Left ventricle myocardium superior (tissue), 1 donor: ENCODE measurements at regions not wholly inside any gene's neighbourhood (a gene's known extent, or its start where the extent isn't known, plus 50 kb on each side); places are given as distances from the start of the nearest gene placed in this dataset.

ENCODE experiments used
- ATAC-seq: fragments of 200-7000 bp; cut with Tn5 transposase; one replicate; pipeline ENCODE4 v1.9.1; 2020; ENCODE audit warnings: mild to moderate bottlenecking, moderate library complexity
- DNase-seq: peaks from one replicate; pipeline ENCODE4 v3.0.0-alpha.2; 2020
- intact Hi-C: fragments of 100-400 bp; cut with micrococcal nuclease; formaldehyde crosslinking; loops from one replicate; pipeline ENCODE4 v1.11.0; 2022
- donor health status: DM: no; HTN: yes; CAD: no; lungs with severe emphysema.

- DNase-seq (no peak), ATAC-seq (no peak)
- intact Hi-C loops: no loop called here
Observed at GRCh38 chr20:51335329-51335841, 207.1 kb downstream of the NFATC2 start.

- no peak for ATAC-seq
- intact Hi-C loops: no loop called here
- no peak for DNase-seq
Observed at GRCh38 chr20:51334609-51335008, 207.9 kb downstream of the NFATC2 start.

DNA sequence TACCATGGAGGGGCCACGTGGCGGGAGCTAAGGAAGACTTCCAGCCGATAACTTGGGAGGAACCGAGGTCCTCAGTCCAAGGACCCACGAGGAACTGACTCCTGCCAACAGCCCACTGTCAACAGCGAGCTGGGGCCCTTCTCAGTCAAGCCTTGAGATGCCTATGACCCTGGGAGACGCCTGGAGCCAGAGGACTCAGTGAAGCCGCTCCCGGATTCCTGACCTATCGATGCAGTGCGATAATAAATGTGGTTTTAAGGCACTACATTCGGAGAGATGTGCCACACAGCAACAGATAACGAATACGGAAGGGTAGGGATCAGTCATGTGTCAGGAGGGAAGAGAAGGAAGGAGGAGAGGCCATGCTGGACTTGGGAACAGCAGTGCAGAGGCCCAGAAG lies 208.5 kb downstream of the NFATC2 start:
- DNase-seq: no peak
- intact Hi-C loops: no loop called here
- ATAC-seq: no peak

DNA sequence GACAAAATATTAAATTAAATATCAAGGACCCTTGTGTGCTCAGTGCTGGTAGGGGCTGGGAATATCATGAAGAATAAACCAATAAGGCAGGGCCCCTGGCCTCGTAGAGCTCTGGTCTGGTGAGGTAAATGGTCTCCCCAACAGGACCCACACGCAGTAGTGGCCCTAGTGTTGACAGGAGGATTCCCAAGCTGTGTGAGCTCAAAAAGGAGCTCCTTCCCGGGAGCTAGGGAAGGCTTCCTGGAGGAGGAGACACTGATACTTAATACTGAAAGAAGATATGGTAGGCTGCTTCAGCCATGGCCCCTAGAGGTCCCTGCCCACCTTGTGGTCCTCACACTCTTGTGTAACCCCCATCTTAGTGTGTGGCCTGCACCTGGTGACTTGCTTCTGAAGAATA lies 209.1 kb downstream of the NFATC2 start:
- DNase-seq: no peak
- ATAC-seq: no peak
- intact Hi-C loops: no loop called here

- intact Hi-C loops: no loop called here
- no peak for DNase-seq
- ATAC-seq: no peak
Observed at GRCh38 chr20:51331481-51331880, 211.0 kb downstream of the NFATC2 start.

- ATAC-seq: no peak
- no peak for DNase-seq
- intact Hi-C loops: no loop called here
Observed at GRCh38 chr20:51329845-51330244, 212.7 kb downstream of the NFATC2 start.

GRCh38 chr20:51327251-51327841 lies 215.2 kb downstream of the NFATC2 start:
- no peak for ATAC-seq
- no peak for DNase-seq
- intact Hi-C loops: no loop called here

GRCh38 chr20:51326201-51326819 lies 216.2 kb downstream of the NFATC2 start:
- ATAC-seq: peak; percentile 39
- intact Hi-C loops: no loop called here

DNA sequence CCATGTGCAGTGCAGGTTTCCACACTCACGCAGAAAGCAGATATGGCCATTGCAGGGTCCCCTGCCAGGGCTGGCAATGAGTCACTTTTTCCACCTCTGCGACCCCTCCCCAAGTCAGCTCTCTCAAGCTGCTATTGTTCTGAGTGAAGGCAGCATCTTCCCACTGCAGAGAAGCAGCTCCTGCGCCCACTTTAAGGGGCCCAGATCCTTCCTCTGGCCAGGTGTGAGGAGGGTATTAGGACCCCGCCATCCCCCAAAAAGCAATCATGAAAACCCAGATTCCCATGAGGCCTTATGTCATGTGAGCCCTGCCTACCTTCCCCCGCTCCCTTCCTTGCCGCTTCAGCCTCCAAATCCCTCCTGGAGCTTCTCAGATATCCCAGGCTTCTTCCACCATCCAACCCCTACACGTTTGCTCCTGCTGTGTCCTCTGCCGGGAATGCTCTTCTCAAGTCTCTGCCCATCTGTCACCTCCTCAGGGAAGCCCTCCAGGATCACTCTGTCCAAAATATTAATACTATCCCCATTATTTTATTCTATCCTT lies 220.3 kb downstream of the NFATC2 start:
- DNase-seq (no peak), ATAC-seq (no peak)
- intact Hi-C loops: loop anchor here (5.0 kb wide), 1 partner anchor 330 kb away; no protein-coding TSS in a partner anchor

More at GRCh38 chr20:51326201-51326819, 216.2 kb downstream of the NFATC2 start:
- peak; percentile 52 for DNase-seq

DNA sequence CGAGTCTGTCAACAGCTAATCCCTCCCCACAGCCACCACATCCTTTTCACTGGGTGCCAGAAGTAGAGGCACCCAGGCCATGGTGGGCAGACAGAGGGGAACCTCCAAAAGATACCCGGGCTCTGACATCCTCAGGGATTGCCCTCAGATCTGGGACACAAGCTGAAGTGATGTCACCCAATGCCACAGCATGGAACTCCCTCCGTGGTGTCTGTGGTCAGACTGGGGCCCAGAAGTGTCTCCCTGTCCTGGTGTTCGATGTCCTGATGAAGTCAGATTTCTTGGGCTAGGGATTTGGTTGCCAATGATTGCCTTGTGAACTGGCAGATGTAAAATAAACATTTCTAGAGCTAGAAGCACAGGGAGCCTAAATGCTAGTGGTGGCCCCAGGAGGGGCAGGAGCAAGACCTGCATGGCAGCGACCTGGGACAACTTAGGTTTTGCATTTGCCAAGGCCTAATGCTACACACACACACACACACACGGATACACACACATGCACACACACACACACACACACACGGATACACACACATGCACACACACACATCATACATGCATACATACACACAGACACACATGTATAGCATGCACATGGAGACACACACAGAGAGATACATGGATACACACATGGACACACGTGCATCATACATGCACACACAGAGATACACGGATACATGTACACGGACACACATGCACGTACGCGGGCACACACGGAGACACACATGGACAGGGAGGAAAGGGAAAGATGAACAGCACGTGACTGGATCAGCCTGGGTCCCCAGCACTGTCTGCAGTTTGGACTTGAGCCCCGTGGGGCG lies 221.0 kb downstream of the NFATC2 start:
- intact Hi-C loops: loop anchor here (5.0 kb wide), 1 partner anchor 329 kb away; no protein-coding TSS in a partner anchor
- no peak for ATAC-seq
- no peak for DNase-seq

- intact Hi-C loops: loop anchor here (10.0 kb wide), 1 partner anchor 515 kb away; no protein-coding TSS in a partner anchor
- DNase-seq (no peak), ATAC-seq (no peak)
Observed at GRCh38 chr20:51319522-51319921, 223.0 kb downstream of the NFATC2 start.

DNA sequence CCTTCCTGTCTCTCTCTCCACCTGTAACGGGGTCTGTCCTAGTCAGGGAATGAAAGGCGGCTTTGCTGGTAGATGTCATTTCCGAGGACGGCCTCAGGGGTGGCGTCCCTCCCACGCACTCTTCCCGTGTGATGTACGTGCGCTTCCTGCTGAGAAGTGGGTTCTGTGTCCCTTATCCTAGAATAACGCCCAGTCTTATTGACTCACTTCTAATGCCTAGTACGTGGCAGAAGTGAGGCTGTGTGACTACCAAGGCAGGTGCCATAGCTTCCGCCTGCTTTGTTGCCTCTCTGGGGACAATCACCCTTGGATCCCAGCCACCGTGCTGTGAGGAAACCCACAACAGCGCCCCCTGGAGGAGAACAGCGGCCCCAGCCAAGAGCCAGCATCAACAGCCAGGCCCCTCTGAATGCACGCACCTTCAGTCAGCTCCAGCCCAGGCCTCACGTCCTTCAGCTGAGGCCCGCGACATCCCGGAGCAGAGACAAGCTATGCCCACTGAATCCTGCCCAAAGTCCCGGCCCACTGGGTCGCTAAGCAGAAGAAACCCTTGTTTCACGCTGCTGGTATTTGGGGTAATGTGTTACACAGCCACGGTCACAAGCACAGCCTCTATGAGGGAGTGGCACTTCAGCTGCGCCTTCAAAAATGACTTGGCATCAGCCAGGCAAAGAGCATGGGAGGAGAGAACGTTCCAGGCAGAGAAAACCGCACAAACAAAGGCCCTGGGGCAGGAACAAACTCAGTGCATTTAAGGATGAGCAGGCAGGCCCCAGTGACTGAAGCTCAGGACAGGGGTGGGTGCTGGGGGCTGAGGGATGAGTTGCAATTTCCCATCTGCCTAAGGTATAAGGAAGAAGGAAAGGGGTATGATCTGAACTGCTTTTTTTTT lies 224.2 kb downstream of the NFATC2 start:
- intact Hi-C loops: loop anchor here (10.0 kb wide), 1 partner anchor 514 kb away; no protein-coding TSS in a partner anchor
- DNase-seq (peak; percentile 47), ATAC-seq (no peak)

- no peak for DNase-seq
- ATAC-seq: no peak
- intact Hi-C loops: loop anchor here (10.0 kb wide), 1 partner anchor 511 kb away; no protein-coding TSS in a partner anchor
Observed at GRCh38 chr20:51315390-51315789, 227.1 kb downstream of the NFATC2 start.

DNA sequence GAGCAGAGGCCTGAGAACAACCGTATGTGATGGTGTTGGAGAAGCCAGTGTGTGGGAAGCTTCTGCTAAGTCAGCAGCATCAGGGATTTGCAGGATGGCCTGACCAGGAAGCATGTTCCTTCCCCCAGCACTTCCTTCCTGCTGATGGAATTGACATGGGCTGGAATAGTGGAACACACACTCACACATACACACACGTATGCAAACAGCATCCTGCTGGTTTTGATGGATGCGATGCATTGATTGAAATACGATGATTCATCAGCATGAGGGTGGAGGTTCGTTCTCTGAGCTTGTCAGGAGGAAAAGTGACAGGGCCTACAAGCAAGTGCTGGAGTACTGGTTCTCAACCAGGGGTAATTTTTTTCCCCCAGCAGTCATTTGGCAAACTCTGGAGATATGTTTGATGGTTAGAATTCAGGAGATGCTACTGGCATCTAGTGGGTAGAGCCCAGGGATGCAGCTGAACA lies 229.1 kb downstream of the NFATC2 start:
- no peak for ATAC-seq

DNA sequence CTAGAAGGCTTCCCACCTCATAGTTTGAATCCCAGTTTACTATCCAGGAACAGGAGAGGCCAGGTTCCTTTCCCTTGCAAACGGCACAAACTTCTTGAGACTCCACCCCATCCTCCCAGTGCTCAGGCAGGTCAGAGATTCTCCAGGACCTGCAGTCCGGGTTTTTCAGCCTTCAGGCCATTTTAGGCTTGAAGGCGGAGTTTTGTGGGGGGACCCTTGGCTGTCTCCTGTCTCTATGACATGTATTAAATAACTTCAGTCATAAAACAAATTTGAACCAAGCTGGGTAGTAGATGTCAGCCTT lies 230.1 kb downstream of the NFATC2 start:
- intact Hi-C loops: loop anchor here (10.0 kb wide), 1 partner anchor 508 kb away; no protein-coding TSS in a partner anchor
- DNase-seq: no peak
- no peak for ATAC-seq

More for the DNA sequence above, 229.1 kb downstream of the NFATC2 start:
- intact Hi-C loops: loop anchor here (10.0 kb wide), 1 partner anchor 509 kb away; no protein-coding TSS in a partner anchor
- no peak for DNase-seq

DNA sequence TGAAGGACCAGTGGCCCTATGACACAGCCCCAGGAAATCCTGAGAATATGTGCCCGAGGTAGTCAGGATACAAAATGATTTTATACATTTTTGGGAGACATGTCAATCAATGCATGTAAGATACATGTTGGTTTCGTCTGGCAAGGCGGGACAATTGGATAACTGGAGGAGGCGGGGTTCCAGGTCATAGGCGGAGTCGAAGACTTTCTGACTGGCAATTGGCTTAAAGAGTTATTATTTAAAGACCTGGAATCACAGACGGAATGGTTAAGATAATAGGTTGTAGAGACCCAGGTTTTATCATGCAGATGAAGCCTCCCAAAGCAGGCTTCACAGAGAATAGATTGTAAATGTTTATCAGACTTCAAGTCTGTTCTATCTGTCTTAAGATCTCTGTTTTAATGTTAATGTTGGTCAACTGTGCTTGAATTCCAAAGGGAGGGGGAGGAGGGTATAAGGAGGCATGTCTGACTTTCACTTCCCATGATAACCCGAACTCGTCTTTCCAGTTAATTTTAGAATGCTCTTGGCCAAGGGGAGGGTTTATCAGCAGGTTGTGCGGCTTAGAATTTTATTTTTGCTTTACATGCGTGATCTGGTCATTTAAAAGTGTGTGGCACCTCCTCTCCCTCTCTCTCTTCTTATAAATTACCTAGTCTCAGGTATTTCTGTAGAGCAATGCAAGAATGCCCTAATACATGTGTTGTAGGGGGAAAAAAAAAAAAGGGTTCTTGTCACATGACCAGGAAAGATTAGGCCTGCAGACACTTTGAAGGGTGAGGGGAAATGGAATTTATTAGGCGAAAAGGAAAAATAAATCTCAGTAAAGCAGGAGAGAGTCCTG lies 230.7 kb downstream of the NFATC2 start:
- intact Hi-C loops: loop anchor here (10.0 kb wide), 1 partner anchor 507 kb away; no protein-coding TSS in a partner anchor
- DNase-seq (no peak), ATAC-seq (peak; percentile 55)

GRCh38 chr20:51310216-51310615 lies 232.3 kb downstream of the NFATC2 start:
- intact Hi-C loops: loop anchor here (10.0 kb wide), 1 partner anchor 505 kb away; no protein-coding TSS in a partner anchor
- no peak for DNase-seq
- ATAC-seq: peak; percentile 52
